ENCODE measurements at regions not wholly inside any gene's neighbourhood (a gene's known extent, or its start where the extent isn't known, plus 50 kb on each side); places are given as distances from the start of the nearest gene placed in this dataset.
"Not testable (repeated sequence)": the region's sequence is repeated elsewhere in the genome, so short reads cannot be mapped to it uniquely, and the experiment has no call there.

GRCh38 chr13:23042181-23042580 lies 138.6 kb upstream of the SGCG start:
- no peak overlapping the region for H3K27ac Mint-ChIP-seq (ENCODE audit: unreplicated experiment)
- no peaks in the 10 kb centered on the region for H3K36me3 Mint-ChIP-seq (ENCODE audit: low read depth)
- H3K9me3 Mint-ChIP-seq (ENCODE audit: low read depth) = no peaks in the 10 kb centered on the region
- no peak for DNase-seq (ENCODE audit: low spot score)
- H3K27me3 Mint-ChIP-seq (ENCODE audit: low read depth) = peaks cover 2% of the 10 kb centered on the region
- no peak overlapping the region for H3K4me3 Mint-ChIP-seq (ENCODE audit: unreplicated experiment)
- peaks cover 2% of the 10 kb centered on the region for H3K4me1 Mint-ChIP-seq (ENCODE audit: low read depth)
- TF ChIP-seq CTCF (IDR thresholded peaks at IDR 0.05) = no peak

GRCh38 chr13:23044906-23045305 lies 135.9 kb upstream of the SGCG start:
- Mint-ChIP-seq H3K27ac (ENCODE audit: unreplicated experiment) (no peak overlapping the region), H3K9me3 (ENCODE audit: low read depth) (no peaks in the 10 kb centered on the region), H3K27me3 (ENCODE audit: low read depth) (no peaks in the 10 kb centered on the region), H3K36me3 (ENCODE audit: low read depth) (peaks cover 1% of the 10 kb centered on the region), H3K4me3 (ENCODE audit: unreplicated experiment) (no peak overlapping the region), H3K4me1 (ENCODE audit: low read depth) (no peaks in the 10 kb centered on the region)
- TF ChIP-seq CTCF (IDR thresholded peaks at IDR 0.05) = no peak
- no peak for DNase-seq (ENCODE audit: low spot score)

- H3K9me3 Mint-ChIP-seq (ENCODE audit: low read depth) = peaks cover 2% of the 10 kb centered on the region
- H3K27ac Mint-ChIP-seq (ENCODE audit: unreplicated experiment) = no peak overlapping the region
- no peak overlapping the region for H3K4me3 Mint-ChIP-seq (ENCODE audit: unreplicated experiment)
- H3K36me3 Mint-ChIP-seq (ENCODE audit: low read depth) = peaks cover 1% of the 10 kb centered on the region
- TF ChIP-seq CTCF (IDR thresholded peaks at IDR 0.05) = no peak
- DNase-seq (ENCODE audit: low spot score) = no peak
- no peaks in the 10 kb centered on the region for H3K27me3 Mint-ChIP-seq (ENCODE audit: low read depth)
- H3K4me1 Mint-ChIP-seq (ENCODE audit: low read depth) = no peaks in the 10 kb centered on the region
Observed at GRCh38 chr13:23050126-23050525, 130.7 kb upstream of the SGCG start.

- not testable (repeated sequence) for H3K4me3 Mint-ChIP-seq (ENCODE audit: unreplicated experiment); H3K27me3 Mint-ChIP-seq (ENCODE audit: low read depth); H3K4me1 Mint-ChIP-seq (ENCODE audit: low read depth); H3K36me3 Mint-ChIP-seq (ENCODE audit: low read depth); H3K27ac Mint-ChIP-seq (ENCODE audit: unreplicated experiment); DNase-seq (ENCODE audit: low spot score); H3K9me3 Mint-ChIP-seq (ENCODE audit: low read depth)
Observed at GRCh38 chr13:23053711-23054110, 127.1 kb upstream of the SGCG start.

GRCh38 chr13:23059173-23059572 lies 121.6 kb upstream of the SGCG start:
- no peak for DNase-seq (ENCODE audit: low spot score)
- Mint-ChIP-seq H3K9me3 (ENCODE audit: low read depth) (peaks cover 2% of the 10 kb centered on the region), H3K4me3 (ENCODE audit: unreplicated experiment) (no peak overlapping the region), H3K4me1 (ENCODE audit: low read depth) (no peaks in the 10 kb centered on the region), H3K27me3 (ENCODE audit: low read depth) (no peaks in the 10 kb centered on the region), H3K27ac (ENCODE audit: unreplicated experiment) (no peak overlapping the region), H3K36me3 (ENCODE audit: low read depth) (no peaks in the 10 kb centered on the region)
- no peak for TF ChIP-seq CTCF (IDR thresholded peaks at IDR 0.05)

GRCh38 chr13:23060959-23061358 lies 119.8 kb upstream of the SGCG start:
- H3K36me3 Mint-ChIP-seq (ENCODE audit: low read depth) = no peaks in the 10 kb centered on the region
- DNase-seq (ENCODE audit: low spot score) = no peak
- H3K9me3 Mint-ChIP-seq (ENCODE audit: low read depth) = no peaks in the 10 kb centered on the region
- H3K27me3 Mint-ChIP-seq (ENCODE audit: low read depth) = no peaks in the 10 kb centered on the region
- H3K4me1 Mint-ChIP-seq (ENCODE audit: low read depth) = no peaks in the 10 kb centered on the region
- H3K4me3 Mint-ChIP-seq (ENCODE audit: unreplicated experiment) = no peak overlapping the region
- no peak overlapping the region for H3K27ac Mint-ChIP-seq (ENCODE audit: unreplicated experiment)
- TF ChIP-seq CTCF (IDR thresholded peaks at IDR 0.05) = no peak
